ENCODE measurements at regions not wholly inside any gene's neighbourhood (a gene's known extent, or its start where the extent isn't known, plus 50 kb on each side); places are given as distances from the start of the nearest gene placed in this dataset.

- TF ChIP-seq CTCF (IDR thresholded peaks at IDR 0.05) (no peak), POLR2A (IDR thresholded peaks at IDR 0.05) (no peak)
Measured at GRCh38 chr6:23262864-23263263, 693.5 kb downstream of the HDGFL1 start.
